Body of pancreas (tissue), 4 donors: ENCODE measurements at regions not wholly inside any gene's neighbourhood (a gene's known extent, or its start where the extent isn't known, plus 50 kb on each side); places are given as distances from the start of the nearest gene placed in this dataset.

Experiments
- ATAC-seq: fragments of 150-250 bp; one replicate; pipeline ENCODE4 v1.9.1; 2016
- DNase-seq, 4 donors: peaks; one replicate each; pipeline ENCODE4 v3.0.0-alpha.2; 2019
- H3K27ac ChIP-seq, 4 donors: fragments of 200-600 bp; sonication (generic); 1 replicate in 3 of 4; 2 replicates in 1 of 4; pipeline versions ENCODE4 v1.5.1 to v1.6.1; 2016 to 2019; ENCODE audit warnings: mild to moderate bottlenecking in 1 of 4, mixed read lengths in 1 of 4, moderate library complexity in 1 of 4
- H3K27me3 ChIP-seq, 2 donors: fragments of 200-600 bp; sonication (generic); one replicate each; pipeline ENCODE4 v1.6.0; 2016; ENCODE audit warnings: mild to moderate bottlenecking in 1 of 2
- H3K36me3 ChIP-seq, 2 donors: fragments of 200-600 bp; sonication (generic); replicated peaks in 1 of 2; 2 replicates each; pipeline ENCODE4 v1.5.1; 2016; ENCODE audit warnings: low read depth in 2 of 2; ENCODE audit not compliant: insufficient read depth in 1 of 2
- H3K4me1 ChIP-seq: fragments of 200-600 bp; sonication (generic); one replicate; pipeline ENCODE4 v1.6.0; 2016
- H3K4me3 ChIP-seq, 2 donors: fragments of 200-600 bp; sonication (generic); 1 replicate in 1 of 2; 2 replicates in 1 of 2; pipeline ENCODE4 v1.5.1; 2016 to 2019
- H3K9me3 ChIP-seq, 3 donors: fragments of 200-600 bp; sonication (generic); 1 replicate in 2 of 3; 2 replicates in 1 of 3; pipeline ENCODE4 v1.5.1; 2016
- CTCF ChIP-seq, 7 experiments: fragments of 450-650 bp in 4 of 7; fragments of 200-600 bp in 3 of 7; sonication (generic) in 3 of 7; IDR thresholded peaks; one replicate each; pipeline ENCODE4 v1.5.1; 2016 to 2019; ENCODE audit warnings: antibody characterized with exemption in 7 of 7
- POLR2A ChIP-seq, 3 donors: fragments of 450-650 bp; IDR thresholded peaks; one replicate each; pipeline ENCODE4 v1.6.1; 2016; ENCODE audit warnings: antibody characterized with exemption in 3 of 3, mild to moderate bottlenecking in 2 of 3
- WGBS, 2 donors: methylation state at CpG; one replicate each; pipeline ENCODE4 v1.1.5; 2017; 5-methylcytosine and 5-hydroxymethylcytosine counted together
- intact Hi-C: fragments of 100-400 bp; cut with DNase I; formaldehyde crosslinking; loops from one replicate; pipeline ENCODE4 v1.15.1; 2023

GRCh38 chr3:177816667-177817208, 619.5 kb upstream of the TBL1XR1 start:
- no peaks in the 10 kb centered on the region for H3K9me3 ChIP-seq
- ATAC-seq (peak; percentile 86), DNase-seq (peak in 3 of 4 donors; percentile 10 to 53 (median 28))
- H3K36me3 ChIP-seq, result no peaks in the 10 kb centered on the region
- no peaks in the 10 kb centered on the region for H3K27me3 ChIP-seq
- no peak overlapping the region for H3K4me3 ChIP-seq
- TF ChIP-seq POLR2A (IDR thresholded peaks at IDR 0.05), result no peak
- TF ChIP-seq CTCF (IDR thresholded peaks at IDR 0.05), result no peak
- H3K4me1 ChIP-seq, result peaks cover 4% of the 10 kb centered on the region
- 29 to 45% methylated on average over 6 of the region's 6 CpGs for WGBS, 2 donors
- H3K27ac ChIP-seq, result peak overlapping the region; percentile 1 to 55 (median 30)
- intact Hi-C loops, result no loop called here

GRCh38 chr3:177817751-177818150, 620.5 kb upstream of the TBL1XR1 start:
- Histone ChIP-seq H3K36me3 (no peaks in the 10 kb centered on the region), H3K9me3 (no peaks in the 10 kb centered on the region), H3K4me3 (no peak overlapping the region), H3K27me3 (no peaks in the 10 kb centered on the region), H3K4me1 (peaks cover 4% of the 10 kb centered on the region), H3K27ac (no peak overlapping the region)
- ATAC-seq (no peak), DNase-seq (no peak)
- TF ChIP-seq CTCF (IDR thresholded peaks at IDR 0.05) (no peak), POLR2A (IDR thresholded peaks at IDR 0.05) (no peak)
- intact Hi-C loops, result no loop called here
- WGBS, 2 donors, result 5 to 50% methylated on average over 2 of the region's 2 CpGs

GRCh38 chr3:177818712-177819240, 621.5 kb upstream of the TBL1XR1 start:
- Histone ChIP-seq H3K27me3 (no peaks in the 10 kb centered on the region), H3K36me3 (no peaks in the 10 kb centered on the region), H3K4me1 (peaks cover 7% of the 10 kb centered on the region), H3K4me3 (no peak overlapping the region), H3K27ac (no peak overlapping the region), H3K9me3 (no peaks in the 10 kb centered on the region)
- ATAC-seq, result no peak
- DNase-seq, result no peak
- intact Hi-C loops, result no loop called here
- TF ChIP-seq POLR2A (IDR thresholded peaks at IDR 0.05) (no peak), CTCF (IDR thresholded peaks at IDR 0.05) (no peak)
- WGBS, 2 donors, result 73 to 83% methylated on average over 2 of the region's 2 CpGs

GRCh38 chr3:177820683-177821316, 623.5 kb upstream of the TBL1XR1 start:
- DNase-seq (peak in 1 of 4 donors; percentile 20), ATAC-seq (no peak)
- no peak for TF ChIP-seq POLR2A (IDR thresholded peaks at IDR 0.05)
- no peak for TF ChIP-seq CTCF (IDR thresholded peaks at IDR 0.05)
- peaks cover 15% of the 10 kb centered on the region for H3K4me1 ChIP-seq
- no peaks in the 10 kb centered on the region for H3K9me3 ChIP-seq
- intact Hi-C loops, result no loop called here
- no peak overlapping the region for H3K4me3 ChIP-seq
- WGBS, 2 donors, result 66 to 72% methylated on average over 2 of the region's 2 CpGs
- H3K36me3 ChIP-seq, result no peaks in the 10 kb centered on the region
- H3K27ac ChIP-seq, result no peak overlapping the region
- no peaks in the 10 kb centered on the region for H3K27me3 ChIP-seq

- no peak overlapping the region for H3K4me3 ChIP-seq
- no peak for TF ChIP-seq POLR2A (IDR thresholded peaks at IDR 0.05)
- intact Hi-C loops, result no loop called here
- DNase-seq, result no peak
- no peak overlapping the region for H3K27ac ChIP-seq
- 47 to 57% methylated on average over 2 of the region's 2 CpGs for WGBS, 2 donors
- no peaks in the 10 kb centered on the region for H3K9me3 ChIP-seq
- ATAC-seq, result no peak
- H3K4me1 ChIP-seq, result peaks cover 11% of the 10 kb centered on the region
- H3K36me3 ChIP-seq, result no peaks in the 10 kb centered on the region
- H3K27me3 ChIP-seq, result no peaks in the 10 kb centered on the region
Measured at GRCh38 chr3:177822681-177823096, 625.4 kb upstream of the TBL1XR1 start.
